H1 (cell line): ENCODE measurements at regions not wholly inside any gene's neighbourhood (a gene's known extent, or its start where the extent isn't known, plus 50 kb on each side); places are given as distances from the start of the nearest gene placed in this dataset.

ENCODE experiments used
- CTCF ChIA-PET: fragments of 300-600 bp; sonication (Branson Sonifier 250); formaldehyde crosslinking; loops from one replicate; lab custom pipeline; 2021; ENCODE audit not compliant: partially characterized antibody; lab: Charles Lee
- POLR2A ChIA-PET: fragments of 300-600 bp; sonication (Branson Sonifier 250); formaldehyde crosslinking; loops from one replicate; lab custom pipeline; 2021; ENCODE audit warnings: inconsistent platforms; ENCODE audit not compliant: partially characterized antibody; lab: Charles Lee
- DNase-seq, 2 experiments: peaks; one replicate each; pipeline versions ENCODE4 v3.0.0 to v3.0.0-alpha.2; 2010 to 2022; ENCODE audit warnings: low spot score in 2 of 2, low read depth in 1 of 2, mixed read lengths in 1 of 2
- FAIRE-seq: peaks from 2 replicates; lab custom pipeline; 2011; peaks lifted over from hg19 to GRCh38; lab: Jason Lieb, UNC
- H2AFZ ChIP-seq: 2 replicates; pipeline ENCODE4 v1.8.1; 2012; ENCODE audit warnings: low read length, inconsistent platforms
- H2AK5ac ChIP-seq: 2 replicates; pipeline ENCODE4 v1.6.1; 2013; ENCODE audit warnings: low read depth, low read length
- H2BK120ac ChIP-seq: replicated peaks from 2 replicates; pipeline ENCODE3; 2013; ENCODE audit warnings: low read depth, low read length, inconsistent platforms
- H2BK12ac ChIP-seq: 2 replicates; pipeline ENCODE4 v1.6.1; 2013; ENCODE audit warnings: low read depth, low read length
- H2BK15ac ChIP-seq: 2 replicates; pipeline ENCODE4 v1.6.1; 2013; ENCODE audit warnings: low read length
- H2BK20ac ChIP-seq: 2 replicates; pipeline ENCODE4 v1.6.1; 2013; ENCODE audit warnings: low read length
- H2BK5ac ChIP-seq: 2 replicates; pipeline ENCODE4 v1.6.1; 2013; ENCODE audit warnings: low read depth, low read length
- H3K14ac ChIP-seq: 2 replicates; pipeline ENCODE4 v1.6.1; 2013; ENCODE audit warnings: inconsistent platforms; ENCODE audit not compliant: insufficient read length
- H3K18ac ChIP-seq: 2 replicates; pipeline ENCODE4 v1.6.1; 2013; ENCODE audit warnings: low read length; ENCODE audit errors: extremely low read depth
- H3K23ac ChIP-seq: 2 replicates; pipeline ENCODE4 v1.6.1; 2013; ENCODE audit warnings: inconsistent platforms; ENCODE audit not compliant: insufficient read length
- H3K23me2 ChIP-seq: 2 replicates; pipeline ENCODE4 v1.6.1; 2013; ENCODE audit warnings: low read depth, low read length
- H3K27ac ChIP-seq: 2 replicates; pipeline ENCODE4 v1.6.1; 2011; ENCODE audit warnings: low read depth, low read length, inconsistent platforms
- H3K27me3 ChIP-seq, 4 experiments: replicated peaks in 1 of 4; 1 replicate in 1 of 4; 2 replicates in 3 of 4; pipeline versions ENCODE4 v1.6.1 to v1.8.1; 2011 to 2013; ENCODE audit warnings: low read length in 3 of 4, mild to moderate bottlenecking in 3 of 4, inconsistent platforms in 2 of 4, mixed read lengths in 2 of 4, moderate library complexity in 1 of 4; ENCODE audit not compliant: control insufficient read depth in 3 of 4, insufficient read depth in 3 of 4; ENCODE audit errors: extremely low read depth in 1 of 4
- H3K36me3 ChIP-seq, 4 experiments: 2 replicates each; pipeline versions ENCODE4 v1.6.1 to v1.8.1; 2011 to 2013; ENCODE audit warnings: mild to moderate bottlenecking in 4 of 4, low read length in 3 of 4, moderate library complexity in 2 of 4, control low read depth in 1 of 4, inconsistent platforms in 1 of 4; ENCODE audit not compliant: insufficient read depth in 4 of 4, control insufficient read depth in 2 of 4
- H3K4ac ChIP-seq: replicated peaks from 2 replicates; pipeline ENCODE3; 2013; ENCODE audit warnings: low read length, low read depth, mixed read lengths, inconsistent platforms; ENCODE audit not compliant: insufficient read length
- H3K4me1 ChIP-seq, 4 experiments: replicated peaks in 1 of 4; 1 replicate in 1 of 4; 2 replicates in 3 of 4; pipeline versions ENCODE4 v1.6.1 to v1.8.1; 2011 to 2013; ENCODE audit warnings: low read length in 3 of 4, inconsistent platforms in 2 of 4, mixed read lengths in 1 of 4; ENCODE audit not compliant: insufficient read depth in 4 of 4, control insufficient read depth in 3 of 4
- H3K4me2 ChIP-seq, 2 experiments: 2 replicates each; pipeline versions ENCODE4 v1.6.1 to v1.8.1; 2011 to 2013; ENCODE audit warnings: low read depth in 2 of 2, low read length in 2 of 2, control low read depth in 1 of 2, inconsistent platforms in 1 of 2, mild to moderate bottlenecking in 1 of 2; ENCODE audit not compliant: insufficient read depth in 1 of 2
- H3K4me3 ChIP-seq, 4 experiments: fragments of 200-600, 300-600 bp in 1 of 4; sonication (generic), shearing (Covaris generic), sonication (Bioruptor Twin) in 1 of 4; 2 replicates each; pipeline versions ENCODE4 v1.5.1 to v1.8.1; 2011 to 2016; ENCODE audit warnings: low read length in 4 of 4, low read depth in 3 of 4, control low read depth in 2 of 4, inconsistent platforms in 2 of 4, mild to moderate bottlenecking in 2 of 4, mixed read lengths in 1 of 4, moderate library complexity in 1 of 4; ENCODE audit not compliant: insufficient read depth in 2 of 4; ENCODE audit errors: extremely low read depth in 1 of 4
- H3K56ac ChIP-seq: replicated peaks from 2 replicates; pipeline ENCODE3; 2013; ENCODE audit warnings: low read depth, mild to moderate bottlenecking, mixed read lengths, low read length, inconsistent platforms; ENCODE audit not compliant: insufficient read length
- H3K79me1 ChIP-seq: 2 replicates; pipeline ENCODE4 v1.6.1; 2013; ENCODE audit warnings: low read depth, low read length, control low read depth
- H3K79me2 ChIP-seq, 2 experiments: 2 replicates each; pipeline versions ENCODE4 v1.6.1 to v1.8.1; 2012 to 2013; ENCODE audit warnings: low read length in 2 of 2, mild to moderate bottlenecking in 2 of 2, inconsistent platforms in 1 of 2; ENCODE audit not compliant: insufficient read depth in 2 of 2, control insufficient read depth in 1 of 2
- H3K9ac ChIP-seq, 4 experiments: replicated peaks in 1 of 4; 1 replicate in 1 of 4; 2 replicates in 3 of 4; pipeline versions ENCODE4 v1.6.1 to v1.8.1; 2011 to 2013; ENCODE audit warnings: low read depth in 3 of 4, low read length in 3 of 4, control low read depth in 2 of 4, mild to moderate bottlenecking in 2 of 4, moderate library complexity in 2 of 4, inconsistent platforms in 1 of 4; ENCODE audit errors: extremely low read depth in 1 of 4
- H3K9me3 ChIP-seq, 2 experiments: 2 replicates each; pipeline versions ENCODE4 v1.6.1 to v1.8.1; 2012 to 2013; ENCODE audit warnings: mild to moderate bottlenecking in 2 of 2, moderate library complexity in 2 of 2, control low read depth in 1 of 2, inconsistent platforms in 1 of 2, low read depth in 1 of 2, low read length in 1 of 2, mixed read lengths in 1 of 2; ENCODE audit not compliant: insufficient read depth in 2 of 2
- H4K20me1 ChIP-seq, 2 experiments: replicated peaks in 1 of 2; 2 replicates each; pipeline versions ENCODE3 to v1.8.1; 2011 to 2013; ENCODE audit warnings: inconsistent platforms in 2 of 2, low read length in 2 of 2, mild to moderate bottlenecking in 1 of 2; ENCODE audit not compliant: insufficient read depth in 2 of 2, control insufficient read depth in 1 of 2
- H4K5ac ChIP-seq: 2 replicates; pipeline ENCODE4 v1.6.1; 2013; ENCODE audit warnings: low read length, low read depth, mixed read lengths, inconsistent platforms; ENCODE audit not compliant: insufficient read length
- H4K8ac ChIP-seq: 2 replicates; pipeline ENCODE4 v1.8.0; 2013; ENCODE audit warnings: mild to moderate bottlenecking, moderate library complexity, low read length, inconsistent platforms; ENCODE audit not compliant: insufficient read depth; ENCODE audit errors: extremely low read depth
- H4K91ac ChIP-seq: replicated peaks from 2 replicates; pipeline ENCODE3; 2013; ENCODE audit warnings: low read length, mixed read lengths, inconsistent platforms; ENCODE audit not compliant: insufficient read length
- CHD2 ChIP-seq: IDR thresholded peaks from 2 replicates; pipeline ENCODE4 v1.6.1; 2012; ENCODE audit warnings: low read length, improper control_type of control experiment
- POLR2A ChIP-seq, 2 experiments: IDR thresholded peaks; 1 replicate in 1 of 2; 2 replicates in 1 of 2; pipeline ENCODE4 v1.6.1; 2011; ENCODE audit warnings: low read depth in 2 of 2, low read length in 2 of 2, mild to moderate bottlenecking in 2 of 2; ENCODE audit errors: control extremely low read depth in 1 of 2
- RFX5 ChIP-seq: IDR thresholded peaks from 2 replicates; pipeline ENCODE4 v1.6.1; 2011; ENCODE audit warnings: low read depth, low read length, improper control_type of control experiment, borderline replicate concordance
- TAF1 ChIP-seq: IDR thresholded peaks from 2 replicates; pipeline ENCODE4 v1.6.1; 2011; ENCODE audit warnings: mild to moderate bottlenecking, low read depth, low read length
- WGBS, 2 experiments: shearing (Covaris generic) in 1 of 2; methylation state at CpG; one replicate each; pipeline versions ENCODE4 v1.1.6 to v1.1.7; 2013 to 2015; ENCODE audit warnings: low lambda C conversion rate in 2 of 2, mixed read lengths in 2 of 2, inconsistent platforms in 1 of 2, low coverage in 1 of 2, missing lambda C conversion rate in 1 of 2; ENCODE audit not compliant: insufficient replicate concordance in 2 of 2, insufficient coverage in 1 of 2, insufficient read length in 1 of 2; ENCODE audit errors: extremely low coverage in 1 of 2, missing lambda C conversion rate in 1 of 2; 5-methylcytosine and 5-hydroxymethylcytosine counted together

DNA sequence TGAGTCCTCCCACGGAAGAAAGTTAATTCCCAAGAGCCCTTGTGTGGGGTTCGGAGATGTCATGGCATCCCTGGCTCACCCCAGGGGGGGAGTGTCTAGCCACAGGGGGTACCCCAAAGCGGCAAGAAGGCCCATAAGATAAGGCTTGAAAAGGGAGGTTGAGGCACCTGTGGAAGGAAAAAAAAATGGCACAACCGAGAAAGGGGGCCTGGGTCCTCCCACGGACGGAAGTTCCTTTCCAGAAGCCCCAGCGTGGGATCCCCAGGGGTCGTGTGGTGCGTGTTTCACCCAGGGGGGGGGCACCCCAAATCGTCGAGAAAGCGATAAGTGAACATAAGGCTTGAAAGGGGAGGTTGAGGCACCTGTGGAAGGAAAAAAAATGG is 266.7 kb downstream of the ALG10 start:
- Histone ChIP-seq H4K20me1 (no peaks in the 10 kb centered on the region), H3K18ac (no peak overlapping the region), H3K23ac (no peak overlapping the region), H4K5ac (no peak overlapping the region), H2AK5ac (no peak overlapping the region), H3K9me3 (peaks cover 70 to 99% of the 10 kb centered on the region in 2 experiments), H2BK20ac (no peak overlapping the region), H3K4me1 (no peaks in the 10 kb centered on the region), H2BK5ac (no peak overlapping the region), H3K4ac (no peak overlapping the region), H3K36me3 (no peaks in the 10 kb centered on the region), H3K9ac (no peak overlapping the region), H3K56ac (no peak overlapping the region), H2BK120ac (no peak overlapping the region), H2BK15ac (no peak overlapping the region), H2BK12ac (no peak overlapping the region), H3K4me2 (no peak overlapping the region), H4K91ac (no peak overlapping the region), H3K27ac (no peak overlapping the region), H2AFZ (no peak overlapping the region), H3K79me2 (no peaks in the 10 kb centered on the region), H3K23me2 (no peaks in the 10 kb centered on the region), H4K8ac (no peak overlapping the region), H3K14ac (no peak overlapping the region), H3K27me3 (no peaks in the 10 kb centered on the region), H3K4me3 (no peak overlapping the region), H3K79me1 (no peaks in the 10 kb centered on the region)
- FAIRE-seq (no peak), DNase-seq (no peak)
- WGBS, 2 experiments, result 70% methylated on average over 11 of the region's 12 CpGs; no CpG with 5 or more reads in 1 of the 2 experiments
- CTCF ChIA-PET, result no interaction called here
- TF ChIP-seq CHD2, result no peak
- TF ChIP-seq POLR2A (IDR thresholded peaks at IDR 0.05; ENCODE audit: control extremely low read depth in 1 of 2, low read depth in 2 of 2, low read length in 2 of 2), result no peak
- TF ChIP-seq TAF1, result no peak
- no peak for TF ChIP-seq RFX5
- POLR2A ChIA-PET, result no interaction called here
